ENCODE measurements at regions not wholly inside any gene's neighbourhood (a gene's known extent, or its start where the extent isn't known, plus 50 kb on each side); places are given as distances from the start of the nearest gene placed in this dataset.
"Not testable (repeated sequence)": the region's sequence is repeated elsewhere in the genome, so short reads cannot be mapped to it uniquely, and the experiment has no call there.

DNA sequence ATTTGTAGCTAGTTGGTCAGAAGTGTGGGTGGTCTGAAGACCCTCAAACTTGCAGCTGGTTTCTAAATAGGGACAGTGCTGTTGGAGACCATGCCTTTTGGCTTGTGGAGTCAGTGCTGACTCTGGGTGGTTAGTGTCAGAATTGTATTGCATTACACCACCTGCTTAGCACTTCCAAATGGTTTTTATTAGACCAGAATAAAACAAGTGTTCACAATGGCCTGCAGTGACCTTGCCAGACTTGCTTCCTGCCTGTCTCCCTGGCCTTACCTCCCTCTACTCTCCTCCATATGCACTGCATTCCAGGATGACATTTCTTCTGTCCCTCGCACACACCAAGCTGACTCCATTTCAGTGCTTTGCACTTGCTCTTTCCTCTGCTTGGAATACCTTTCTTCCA lies 72.7 kb upstream of the CNIH3 start:
- TF ChIP-seq, protein P1, sequence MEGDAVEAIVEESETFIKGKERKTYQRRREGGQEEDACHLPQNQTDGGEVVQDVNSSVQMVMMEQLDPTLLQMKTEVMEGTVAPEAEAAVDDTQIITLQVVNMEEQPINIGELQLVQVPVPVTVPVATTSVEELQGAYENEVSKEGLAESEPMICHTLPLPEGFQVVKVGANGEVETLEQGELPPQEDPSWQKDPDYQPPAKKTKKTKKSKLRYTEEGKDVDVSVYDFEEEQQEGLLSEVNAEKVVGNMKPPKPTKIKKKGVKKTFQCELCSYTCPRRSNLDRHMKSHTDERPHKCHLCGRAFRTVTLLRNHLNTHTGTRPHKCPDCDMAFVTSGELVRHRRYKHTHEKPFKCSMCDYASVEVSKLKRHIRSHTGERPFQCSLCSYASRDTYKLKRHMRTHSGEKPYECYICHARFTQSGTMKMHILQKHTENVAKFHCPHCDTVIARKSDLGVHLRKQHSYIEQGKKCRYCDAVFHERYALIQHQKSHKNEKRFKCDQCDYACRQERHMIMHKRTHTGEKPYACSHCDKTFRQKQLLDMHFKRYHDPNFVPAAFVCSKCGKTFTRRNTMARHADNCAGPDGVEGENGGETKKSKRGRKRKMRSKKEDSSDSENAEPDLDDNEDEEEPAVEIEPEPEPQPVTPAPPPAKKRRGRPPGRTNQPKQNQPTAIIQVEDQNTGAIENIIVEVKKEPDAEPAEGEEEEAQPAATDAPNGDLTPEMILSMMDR (conservative IDR thresholded peaks at IDR 0.05; ENCODE audit: low read depth, low read length), result no peak
- DNase-seq (ENCODE audit: low read depth), result no peak
- no peak overlapping the region for H3K4me3 ChIP-seq (ENCODE audit: low read length)

GRCh38 chr1:224544346-224545110 lies 71.6 kb upstream of the CNIH3 start:
- TF ChIP-seq, protein P1 (conservative IDR thresholded peaks at IDR 0.05; ENCODE audit: low read depth, low read length), result no peak
- DNase-seq (ENCODE audit: low read depth), result no peak
- no peak overlapping the region for H3K4me3 ChIP-seq (ENCODE audit: low read length)

GRCh38 chr1:224545571-224545970 lies 70.5 kb upstream of the CNIH3 start:
- no peak overlapping the region for H3K4me3 ChIP-seq (ENCODE audit: low read length)
- no peak for DNase-seq (ENCODE audit: low read depth)
- TF ChIP-seq, protein P1 (conservative IDR thresholded peaks at IDR 0.05; ENCODE audit: low read depth, low read length), result no peak

GRCh38 chr1:224548676-224549075 lies 67.4 kb upstream of the CNIH3 start:
- no peak for DNase-seq (ENCODE audit: low read depth)
- TF ChIP-seq, protein P1 (conservative IDR thresholded peaks at IDR 0.05; ENCODE audit: low read depth, low read length), result no peak
- no peak overlapping the region for H3K4me3 ChIP-seq (ENCODE audit: low read length)

- not testable (repeated sequence) for H3K4me3 ChIP-seq (ENCODE audit: low read length); DNase-seq (ENCODE audit: low read depth)
These were observed 64.9 kb upstream of the CNIH3 start for GRCh38 chr1:224551189-224551588.

DNA sequence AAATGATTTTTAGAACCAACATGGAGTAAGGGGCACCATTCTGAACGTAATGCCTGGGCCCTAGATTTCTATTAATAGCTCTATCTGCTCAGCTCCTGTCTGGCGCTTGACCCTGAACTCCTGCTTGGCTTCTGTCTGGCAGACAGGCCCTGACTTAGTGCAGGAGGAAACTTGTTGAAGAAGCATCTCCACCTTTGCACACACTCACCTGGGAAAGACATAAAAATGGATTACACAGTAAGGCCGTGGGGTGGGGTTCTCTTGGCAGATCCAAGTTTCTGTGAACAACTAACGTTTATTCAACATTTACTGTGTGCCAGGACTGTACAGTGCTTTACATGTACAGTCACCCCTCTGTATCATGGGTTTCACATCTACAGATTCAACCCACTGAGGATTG lies 62.1 kb upstream of the CNIH3 start:
- H3K4me3 ChIP-seq (ENCODE audit: low read length), result no peak overlapping the region
- DNase-seq (ENCODE audit: low read depth), result no peak
- TF ChIP-seq, protein P1 (conservative IDR thresholded peaks at IDR 0.05; ENCODE audit: low read depth, low read length), result no peak

GRCh38 chr1:224554620-224555259 lies 61.4 kb upstream of the CNIH3 start:
- TF ChIP-seq, protein P1 (conservative IDR thresholded peaks at IDR 0.05; ENCODE audit: low read depth, low read length), result no peak
- no peak for DNase-seq (ENCODE audit: low read depth)
- H3K4me3 ChIP-seq (ENCODE audit: low read length), result no peak overlapping the region

Measured in retinal pigment epithelial cell (primary cell).